GM23338 (cell line): ENCODE measurements at regions not wholly inside any gene's neighbourhood (a gene's known extent, or its start where the extent isn't known, plus 50 kb on each side); places are given as distances from the start of the nearest gene placed in this dataset.
A peak's percentile ranks its signal among the peaks of the same experiment; 100 is the strongest.

Experiments
- ATAC-seq: fragments of 200-7000 bp; cut with Tn5 transposase; 3 replicates; pipeline ENCODE4 v1.9.1; 2020
- DNase-seq: peaks from one replicate; pipeline ENCODE4 v3.0.0-alpha.2; 2015; ENCODE audit warnings: low spot score
- H2AFZ ChIP-seq: fragments of 200-600 bp; sonication (generic); 2 replicates; pipeline ENCODE4 v1.8.0; 2016; ENCODE audit warnings: antibody characterized with exemption, mild to moderate bottlenecking, moderate library complexity
- H3F3A ChIP-seq: fragments of 200-600 bp; sonication (generic); replicated peaks from 2 replicates; pipeline ENCODE4 v1.8.0; 2017; ENCODE audit warnings: antibody characterized with exemption, mixed run types, low read depth
- H3K27ac ChIP-seq: fragments of 200-600 bp; sonication (generic); 2 replicates; pipeline ENCODE4 v1.6.1; 2016; ENCODE audit warnings: low read depth
- H3K27me3 ChIP-seq: fragments of 200-600 bp; sonication (generic); 2 replicates; pipeline ENCODE4 v1.8.0; 2016; ENCODE audit warnings: mild to moderate bottlenecking, mixed run types, moderate library complexity; ENCODE audit not compliant: insufficient read depth
- H3K36me3 ChIP-seq: fragments of 200-600 bp; sonication (generic); 2 replicates; pipeline ENCODE4 v1.8.0; 2016; ENCODE audit warnings: mild to moderate bottlenecking; ENCODE audit not compliant: insufficient read depth
- H3K4me1 ChIP-seq: fragments of 200-600 bp; sonication (generic); 2 replicates; pipeline ENCODE4 v1.8.0; 2016; ENCODE audit warnings: mild to moderate bottlenecking, moderate library complexity; ENCODE audit not compliant: insufficient read depth
- H3K4me2 ChIP-seq: fragments of 200-600 bp; sonication (generic); 2 replicates; pipeline ENCODE4 v1.7.1; 2017; ENCODE audit warnings: mixed run types
- H3K4me3 ChIP-seq: fragments of 200-600 bp; sonication (generic); 2 replicates; pipeline ENCODE4 v1.6.1; 2016; ENCODE audit warnings: mixed run types
- H3K79me2 ChIP-seq: fragments of 200-600 bp; sonication (generic); replicated peaks from 2 replicates; pipeline ENCODE4 v1.8.0; 2017; ENCODE audit warnings: mild to moderate bottlenecking; ENCODE audit not compliant: insufficient read depth
- H3K9me2 ChIP-seq: fragments of 200-600 bp; sonication (generic); 2 replicates; pipeline ENCODE4 v1.8.0; 2017; ENCODE audit not compliant: insufficient read depth
- H4K20me1 ChIP-seq: fragments of 200-600 bp; sonication (generic); replicated peaks from 2 replicates; pipeline ENCODE4 v1.8.0; 2017; ENCODE audit warnings: mild to moderate bottlenecking; ENCODE audit not compliant: insufficient read depth
- H3K27ac Mint-ChIP-seq: 2 replicates; pipeline ENCODE4 v1.8.0; 2020; ENCODE audit warnings: inconsistent platforms, mild to moderate bottlenecking, moderate library complexity, mixed read lengths
- H3K27me3 Mint-ChIP-seq: 3 replicates; pipeline ENCODE4 v1.8.0; 2022; ENCODE audit warnings: low read depth, mild to moderate bottlenecking, moderate library complexity, mixed read lengths, inconsistent platforms; ENCODE audit not compliant: insufficient read depth, poor library complexity
- H3K36me3 Mint-ChIP-seq: 3 replicates; pipeline ENCODE4 v1.8.0; 2021; ENCODE audit warnings: low read depth, mild to moderate bottlenecking, inconsistent platforms, moderate library complexity, mixed read lengths
- H3K4me1 Mint-ChIP-seq: 3 replicates; pipeline ENCODE4 v1.8.0; 2020; ENCODE audit warnings: mild to moderate bottlenecking, inconsistent platforms, mixed read lengths
- H3K4me3 Mint-ChIP-seq: 3 replicates; pipeline ENCODE4 v1.8.0; 2021; ENCODE audit warnings: moderate library complexity, mild to moderate bottlenecking, inconsistent platforms, mixed read lengths
- H3K9me3 Mint-ChIP-seq: 3 replicates; pipeline ENCODE4 v1.8.0; 2020; ENCODE audit warnings: moderate library complexity, mild to moderate bottlenecking, inconsistent platforms, mixed read lengths
- CREB1 ChIP-seq: fragments of 250-450 bp; sonication (Bioruptor Pico); IDR thresholded peaks from 2 replicates; pipeline ENCODE4 v1.5.0; 2020; ENCODE audit warnings: low read depth, mild to moderate bottlenecking, moderate library complexity
- CTCF ChIP-seq, 2 experiments: fragments of 200-600 bp in 1 of 2; sonication (generic) in 1 of 2; conservative IDR thresholded peaks; 2 replicates each; pipeline versions ENCODE4 v1.5.1 to v1.6.1; 2016 to 2017; ENCODE audit warnings: antibody characterized with exemption in 2 of 2, low read depth in 2 of 2, mild to moderate bottlenecking in 2 of 2, moderate library complexity in 1 of 2
- NANOG ChIP-seq: IDR thresholded peaks from 2 replicates; pipeline ENCODE4 v1.6.1; 2016; ENCODE audit warnings: antibody characterized with exemption, borderline replicate concordance
- POLR2AphosphoS5 ChIP-seq: IDR thresholded peaks from 2 replicates; pipeline ENCODE4 v1.6.1; 2016; ENCODE audit warnings: antibody characterized with exemption, low read depth
- REST ChIP-seq: IDR thresholded peaks from one replicate; pipeline ENCODE4 v1.6.1; 2018; ENCODE audit warnings: antibody characterized with exemption; ENCODE audit not compliant: unreplicated experiment
- STAT1 ChIP-seq: IDR thresholded peaks from one replicate; pipeline ENCODE4 v1.6.1; 2016; ENCODE audit warnings: antibody characterized with exemption; ENCODE audit not compliant: unreplicated experiment
- ZNF331 ChIP-seq: fragments of 250-450 bp; sonication (Bioruptor Pico); IDR thresholded peaks from 2 replicates; pipeline ENCODE4 v1.5.0; 2020; ENCODE audit warnings: low read depth, mild to moderate bottlenecking, moderate library complexity
- TF ChIP-seq, protein P1 (sequence below): IDR thresholded peaks from 2 replicates; pipeline ENCODE4 v1.6.1; 2016; ENCODE audit warnings: antibody characterized with exemption

DNA sequence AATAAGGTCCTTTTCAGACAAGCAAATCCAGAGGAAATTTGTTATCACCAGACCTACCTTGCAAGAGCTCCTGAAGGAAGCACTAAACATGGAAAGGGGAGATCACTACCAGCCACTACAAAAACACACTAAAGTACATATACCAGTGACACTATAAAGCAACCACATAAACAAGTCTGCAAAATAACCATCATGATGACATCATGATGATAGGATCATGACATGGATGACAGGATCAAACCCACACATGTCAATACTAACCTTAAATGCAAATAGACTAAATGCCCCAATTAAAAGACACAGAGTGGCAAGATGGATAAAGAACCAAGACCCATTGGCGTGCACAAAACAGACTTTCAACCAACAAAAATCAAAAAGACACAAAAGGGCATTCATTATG lies 688.8 kb upstream of the NR5A2 start:
- H3K36me3 ChIP-seq, result no peaks in the 10 kb centered on the region
- H3K9me2 ChIP-seq, result no peaks in the 10 kb centered on the region
- H3K9me3 Mint-ChIP-seq, result no peaks in the 10 kb centered on the region
- H3K36me3 Mint-ChIP-seq, result no peaks in the 10 kb centered on the region
- peaks cover 2% of the 10 kb centered on the region; the same call in 1 of the 3 replicates for H3K4me1 Mint-ChIP-seq
- H3K79me2 ChIP-seq, result no peaks in the 10 kb centered on the region
- no peaks in the 10 kb centered on the region for H3F3A ChIP-seq
- no peak overlapping the region for H3K27ac ChIP-seq
- no peak for TF ChIP-seq CTCF (conservative IDR thresholded peaks at IDR 0.05; ENCODE audit: low read depth in 2 of 2)
- no peak for TF ChIP-seq POLR2AphosphoS5
- TF ChIP-seq, protein P1, sequence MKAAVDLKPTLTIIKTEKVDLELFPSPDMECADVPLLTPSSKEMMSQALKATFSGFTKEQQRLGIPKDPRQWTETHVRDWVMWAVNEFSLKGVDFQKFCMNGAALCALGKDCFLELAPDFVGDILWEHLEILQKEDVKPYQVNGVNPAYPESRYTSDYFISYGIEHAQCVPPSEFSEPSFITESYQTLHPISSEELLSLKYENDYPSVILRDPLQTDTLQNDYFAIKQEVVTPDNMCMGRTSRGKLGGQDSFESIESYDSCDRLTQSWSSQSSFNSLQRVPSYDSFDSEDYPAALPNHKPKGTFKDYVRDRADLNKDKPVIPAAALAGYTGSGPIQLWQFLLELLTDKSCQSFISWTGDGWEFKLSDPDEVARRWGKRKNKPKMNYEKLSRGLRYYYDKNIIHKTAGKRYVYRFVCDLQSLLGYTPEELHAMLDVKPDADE, result no peak
- TF ChIP-seq NANOG, result no peak
- no peak for TF ChIP-seq STAT1
- TF ChIP-seq CREB1 (CRISPR knock-in tag), result no peak
- no peak for TF ChIP-seq REST
- H3K4me3 Mint-ChIP-seq, result no peak overlapping the region
- no peak overlapping the region for H3K4me2 ChIP-seq
- DNase-seq, result no peak
- H3K27me3 Mint-ChIP-seq, result no peaks in the 10 kb centered on the region
- H3K27ac Mint-ChIP-seq, result no peak overlapping the region
- ATAC-seq, result no peak
- H3K4me1 ChIP-seq, result no peaks in the 10 kb centered on the region
- H3K27me3 ChIP-seq, result no peaks in the 10 kb centered on the region
- no peak overlapping the region for H3K4me3 ChIP-seq
- H4K20me1 ChIP-seq, result no peaks in the 10 kb centered on the region
- no peak overlapping the region for H2AFZ ChIP-seq

DNA sequence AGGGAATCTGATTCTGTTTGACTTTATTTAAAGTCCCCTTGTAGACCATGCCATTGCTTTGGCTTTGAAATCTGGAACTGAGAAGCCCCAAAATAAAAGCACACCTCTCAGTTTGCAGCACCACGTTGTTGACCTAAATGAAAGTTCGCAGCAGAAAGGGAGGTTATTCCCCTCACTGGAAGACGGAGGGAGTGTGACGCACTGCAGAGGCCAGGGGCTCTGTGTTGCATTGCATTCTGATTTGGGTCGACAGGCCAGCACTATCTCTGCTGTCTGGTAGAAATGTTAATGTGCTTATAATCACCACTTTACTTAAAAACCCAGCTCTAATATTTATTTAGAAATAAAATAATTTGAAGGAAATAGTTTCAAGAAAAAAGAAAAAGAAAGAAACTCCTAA lies 675.2 kb upstream of the NR5A2 start:
- H3K79me2 ChIP-seq, result no peaks in the 10 kb centered on the region
- Mint-ChIP-seq H3K4me3 (no peak overlapping the region), H3K9me3 (peaks cover 3% of the 10 kb centered on the region; the same call in 1 of the 3 replicates), H3K27me3 (no peaks in the 10 kb centered on the region), H3K27ac (no peak overlapping the region), H3K36me3 (no peaks in the 10 kb centered on the region), H3K4me1 (peaks cover 2% of the 10 kb centered on the region; the same call in 1 of the 3 replicates)
- H3K4me3 ChIP-seq, result no peak overlapping the region
- no peaks in the 10 kb centered on the region for H3K4me1 ChIP-seq
- no peaks in the 10 kb centered on the region for H3K36me3 ChIP-seq
- no peaks in the 10 kb centered on the region; the same call in 1 of the 2 replicates for H3K9me2 ChIP-seq
- no peaks in the 10 kb centered on the region for H3F3A ChIP-seq
- H2AFZ ChIP-seq, result peak overlapping the region; percentile 79
- no peaks in the 10 kb centered on the region for H3K27me3 ChIP-seq
- H3K4me2 ChIP-seq, result no peak overlapping the region
- no peak overlapping the region for H3K27ac ChIP-seq
- no peaks in the 10 kb centered on the region for H4K20me1 ChIP-seq
- TF ChIP-seq ZNF331 (CRISPR knock-in tag) (no peak), REST (no peak), STAT1 (no peak), NANOG (no peak), POLR2AphosphoS5 (no peak), CTCF (conservative IDR thresholded peaks at IDR 0.05; ENCODE audit: low read depth in 2 of 2) (no peak)
- TF ChIP-seq, protein P1, result no peak
- ATAC-seq (peak; percentile 63), DNase-seq (peak; percentile 5)
